H9 (cell line): ENCODE measurements at regions not wholly inside any gene's neighbourhood (a gene's known extent, or its start where the extent isn't known, plus 50 kb on each side); places are given as distances from the start of the nearest gene placed in this dataset.

Experiments used
- DNase-seq: peaks from one replicate; pipeline ENCODE4 v3.0.0-alpha.2; 2017
- H2AFZ ChIP-seq: one replicate; pipeline ENCODE4 v1.6.1; 2013; ENCODE audit warnings: mild to moderate bottlenecking, low read length, control low read depth, moderate library complexity
- H2AK5ac ChIP-seq: 2 replicates; pipeline ENCODE4 v1.6.1; 2013; ENCODE audit warnings: low read length, control low read depth, mixed read lengths; ENCODE audit not compliant: insufficient read length
- H2BK120ac ChIP-seq: one replicate; pipeline ENCODE4 v1.6.1; 2013; ENCODE audit warnings: low read depth, mild to moderate bottlenecking, low read length, control low read depth, inconsistent platforms; ENCODE audit not compliant: poor library complexity, severe bottlenecking
- H2BK12ac ChIP-seq: 2 replicates; pipeline ENCODE4 v1.6.1; 2013; ENCODE audit warnings: low read length, control low read depth, mixed read lengths, low read depth; ENCODE audit not compliant: insufficient read length
- H2BK15ac ChIP-seq: 2 replicates; pipeline ENCODE4 v1.6.1; 2013; ENCODE audit warnings: low read depth, low read length, control low read depth
- H2BK20ac ChIP-seq: one replicate; pipeline ENCODE4 v1.6.1; 2013; ENCODE audit warnings: low read depth, mild to moderate bottlenecking, low read length, control low read depth, inconsistent platforms; ENCODE audit not compliant: poor library complexity, severe bottlenecking
- H2BK5ac ChIP-seq: 2 replicates; pipeline ENCODE4 v1.6.1; 2013; ENCODE audit warnings: low read length, control low read depth, mixed read lengths; ENCODE audit not compliant: insufficient read length
- H3K14ac ChIP-seq: 2 replicates; pipeline ENCODE4 v1.6.1; 2013; ENCODE audit warnings: low read length, control low read depth; ENCODE audit not compliant: insufficient read depth
- H3K18ac ChIP-seq: 2 replicates; pipeline ENCODE4 v1.6.1; 2013; ENCODE audit warnings: low read depth, mild to moderate bottlenecking, mixed read lengths, low read length, control low read depth; ENCODE audit not compliant: insufficient read length
- H3K23ac ChIP-seq: 2 replicates; pipeline ENCODE4 v1.6.1; 2013; ENCODE audit warnings: low read length, control low read depth, mixed read lengths, low read depth; ENCODE audit not compliant: insufficient read length
- H3K23me2 ChIP-seq: 2 replicates; pipeline ENCODE4 v1.6.1; 2013; ENCODE audit warnings: low read depth, mild to moderate bottlenecking, mixed read lengths, low read length, control low read depth; ENCODE audit not compliant: insufficient read length, poor library complexity, severe bottlenecking
- H3K27ac ChIP-seq: 2 replicates; pipeline ENCODE4 v1.5.1; 2013; ENCODE audit warnings: low read length, control low read depth, mixed read lengths, low read depth; ENCODE audit not compliant: insufficient read length
- H3K27me3 ChIP-seq: 2 replicates; pipeline ENCODE4 v1.6.1; 2013; ENCODE audit warnings: low read length, control low read depth, inconsistent platforms; ENCODE audit not compliant: insufficient read depth
- H3K4ac ChIP-seq: 2 replicates; pipeline ENCODE4 v1.6.1; 2013; ENCODE audit warnings: low read depth, mild to moderate bottlenecking, control low read depth, inconsistent platforms, low read length, moderate library complexity
- H3K4me1 ChIP-seq: 2 replicates; pipeline ENCODE4 v1.6.1; 2013; ENCODE audit warnings: low read length, control low read depth, inconsistent platforms; ENCODE audit not compliant: insufficient read depth
- H3K4me2 ChIP-seq: 2 replicates; pipeline ENCODE4 v1.6.1; 2013; ENCODE audit warnings: low read length, control low read depth, mixed read lengths; ENCODE audit not compliant: insufficient read length, insufficient read depth
- H3K56ac ChIP-seq: 2 replicates; pipeline ENCODE4 v1.6.1; 2013; ENCODE audit warnings: low read depth, mild to moderate bottlenecking, mixed read lengths, low read length, control low read depth; ENCODE audit not compliant: insufficient read length
- H3K79me1 ChIP-seq: 2 replicates; pipeline ENCODE4 v1.6.1; 2013; ENCODE audit warnings: low read depth, mild to moderate bottlenecking, moderate library complexity, low read length, control low read depth, inconsistent platforms; ENCODE audit not compliant: insufficient read depth, poor library complexity, severe bottlenecking
- H3K79me2 ChIP-seq: 2 replicates; pipeline ENCODE4 v1.6.1; 2013; ENCODE audit warnings: low read length, control low read depth, inconsistent platforms; ENCODE audit not compliant: insufficient read depth
- H3K9ac ChIP-seq: 2 replicates; pipeline ENCODE4 v1.6.1; 2013; ENCODE audit warnings: low read length, control low read depth, mixed read lengths; ENCODE audit not compliant: insufficient read length; ENCODE audit errors: extremely low read depth
- H3K9me3 ChIP-seq: one replicate; pipeline ENCODE4 v1.6.1; 2013; ENCODE audit warnings: low read depth, low read length, inconsistent platforms; ENCODE audit not compliant: control insufficient read depth
- H3T11ph ChIP-seq: one replicate; pipeline ENCODE4 v1.6.1; 2013; ENCODE audit warnings: mild to moderate bottlenecking, low read length, control low read depth, inconsistent platforms
- H4K20me1 ChIP-seq: one replicate; pipeline ENCODE4 v1.6.1; 2013; ENCODE audit not compliant: control insufficient read depth, insufficient read length, insufficient read depth
- H4K5ac ChIP-seq: 2 replicates; pipeline ENCODE4 v1.6.1; 2013; ENCODE audit warnings: low read depth, mild to moderate bottlenecking, mixed read lengths, low read length, control low read depth; ENCODE audit not compliant: insufficient read length
- H4K8ac ChIP-seq: replicated peaks from 2 replicates; pipeline ENCODE4 v1.6.1; 2013; ENCODE audit warnings: low read length, control low read depth, mixed read lengths, low read depth; ENCODE audit not compliant: insufficient read length
- H4K91ac ChIP-seq: 2 replicates; pipeline ENCODE4 v1.6.1; 2013; ENCODE audit warnings: low read depth, mild to moderate bottlenecking, moderate library complexity, mixed read lengths, low read length, control low read depth; ENCODE audit not compliant: insufficient read length
- H3K27ac Mint-ChIP-seq, 3 experiments: 2 replicates in 2 of 3; 3 replicates in 1 of 3; pipeline ENCODE4 v1.8.0; 2020 to 2021; ENCODE audit warnings: mixed read lengths in 3 of 3, mild to moderate bottlenecking in 1 of 3, moderate library complexity in 1 of 3
- H3K27me3 Mint-ChIP-seq: 2 replicates; pipeline ENCODE4 v1.8.0; 2021; ENCODE audit warnings: low read depth, mild to moderate bottlenecking, moderate library complexity, mixed read lengths
- H3K36me3 Mint-ChIP-seq, 3 experiments: 2 replicates in 2 of 3; 3 replicates in 1 of 3; pipeline ENCODE4 v1.8.0; 2020 to 2021; ENCODE audit warnings: low read depth in 3 of 3, mixed read lengths in 3 of 3; ENCODE audit not compliant: insufficient read depth in 1 of 3
- H3K4me1 Mint-ChIP-seq, 2 experiments: 2 replicates each; pipeline ENCODE4 v1.8.0; 2020; ENCODE audit warnings: mixed read lengths in 2 of 2
- H3K4me3 Mint-ChIP-seq, 2 experiments: 2 replicates in 1 of 2; 3 replicates in 1 of 2; pipeline ENCODE4 v1.8.0; 2020 to 2021; ENCODE audit warnings: mild to moderate bottlenecking in 2 of 2, mixed read lengths in 2 of 2, moderate library complexity in 1 of 2
- H3K9me3 Mint-ChIP-seq, 2 experiments: 2 replicates in 1 of 2; 3 replicates in 1 of 2; pipeline ENCODE4 v1.8.0; 2020; ENCODE audit warnings: mild to moderate bottlenecking in 2 of 2, mixed read lengths in 2 of 2, moderate library complexity in 1 of 2
- CTCF ChIP-seq: fragments of 200-600 bp; sonication (generic); conservative IDR thresholded peaks from 3 replicates; pipeline ENCODE4 v1.8.0; 2021; ENCODE audit warnings: antibody characterized with exemption, mild to moderate bottlenecking
- WGBS: extraction: QIAGEN DNeasy Blood & Tissue Kit; methylation state at CpG from one replicate; pipeline ENCODE4 v1.1.7; 2013; ENCODE audit warnings: missing lambda C conversion rate, low lambda C conversion rate, mixed read lengths; ENCODE audit not compliant: insufficient read length; ENCODE audit errors: extremely low coverage; 5-methylcytosine and 5-hydroxymethylcytosine counted together

GRCh38 chr22:25358421-25359170 is 139.2 kb downstream of the CRYBB2 start:
- no peak overlapping the region for H2BK120ac ChIP-seq
- H3K4me2 ChIP-seq, result no peak overlapping the region
- peaks cover 2% of the 10 kb centered on the region for H4K20me1 ChIP-seq
- no peaks in the 10 kb centered on the region for H3K27me3 Mint-ChIP-seq
- H3K9me3 Mint-ChIP-seq, result no peaks in the 10 kb centered on the region
- H3K27ac Mint-ChIP-seq, result no peak overlapping the region; a peak in 1 of 7 replicates
- no peak overlapping the region for H3K4ac ChIP-seq
- DNase-seq, result no peak
- H3K9ac ChIP-seq, result no peak overlapping the region
- no peaks in the 10 kb centered on the region for H3K9me3 ChIP-seq
- no peaks in the 10 kb centered on the region for H3K23me2 ChIP-seq
- no peak overlapping the region for H3K56ac ChIP-seq
- H2AK5ac ChIP-seq, result no peak overlapping the region
- H4K91ac ChIP-seq, result no peak overlapping the region
- H3K79me1 ChIP-seq, result no peaks in the 10 kb centered on the region
- H3K27me3 ChIP-seq, result no peaks in the 10 kb centered on the region
- no peak overlapping the region for H2AFZ ChIP-seq
- H3T11ph ChIP-seq, result no peak overlapping the region
- H2BK5ac ChIP-seq, result no peak overlapping the region
- no CpG with 5 or more reads among the region's 15 CpGs for WGBS
- H3K4me1 ChIP-seq, result no peaks in the 10 kb centered on the region
- no peaks in the 10 kb centered on the region for H3K79me2 ChIP-seq
- H3K14ac ChIP-seq, result no peak overlapping the region
- H2BK12ac ChIP-seq, result no peak overlapping the region
- H2BK15ac ChIP-seq, result no peak overlapping the region
- H3K4me1 Mint-ChIP-seq, result no peaks in the 10 kb centered on the region
- H3K23ac ChIP-seq, result no peak overlapping the region
- no peak overlapping the region for H3K27ac ChIP-seq
- no peak overlapping the region for H4K8ac ChIP-seq
- no peak for TF ChIP-seq CTCF
- H2BK20ac ChIP-seq, result no peak overlapping the region
- no peak overlapping the region for H3K4me3 Mint-ChIP-seq
- H3K36me3 Mint-ChIP-seq, result peaks cover 17 to 36% (median 23%) of the 10 kb centered on the region in 3 experiments
- H4K5ac ChIP-seq, result no peak overlapping the region
- no peak overlapping the region for H3K18ac ChIP-seq
